Ascending aorta (tissue), 2 donors: ENCODE measurements at regions not wholly inside any gene's neighbourhood (a gene's known extent, or its start where the extent isn't known, plus 50 kb on each side); places are given as distances from the start of the nearest gene placed in this dataset.

ENCODE experiments used
- DNase-seq, 2 donors: peaks; one replicate each; pipeline ENCODE4 v3.0.0-alpha.2; 2019; ENCODE audit warnings: low spot score in 2 of 2
- H3K27ac ChIP-seq, 2 donors: fragments of 200-600 bp; sonication (generic); one replicate each; pipeline ENCODE4 v1.5.1; 2016 to 2017; ENCODE audit warnings: mild to moderate bottlenecking in 1 of 2
- H3K27me3 ChIP-seq: fragments of 200-600 bp; sonication (generic); one replicate; pipeline ENCODE4 v1.5.1; 2017
- H3K36me3 ChIP-seq, 2 donors: fragments of 200-600 bp; sonication (generic); one replicate each; pipeline ENCODE4 v1.5.1; 2016
- H3K4me1 ChIP-seq, 2 donors: fragments of 200-600 bp; sonication (generic); one replicate each; pipeline ENCODE4 v1.5.1; 2016 to 2017; ENCODE audit warnings: mild to moderate bottlenecking in 1 of 2
- H3K4me3 ChIP-seq, 2 donors: fragments of 200-600 bp; sonication (generic); one replicate each; pipeline ENCODE4 v1.5.1; 2016 to 2017; ENCODE audit warnings: mild to moderate bottlenecking in 1 of 2
- H3K9me3 ChIP-seq, 2 donors: fragments of 200-600 bp; sonication (generic); one replicate each; pipeline ENCODE4 v1.5.1; 2016
- CTCF ChIP-seq, 3 experiments: fragments of 200-600 bp in 2 of 3; fragments of 450-650 bp in 1 of 3; sonication (generic) in 2 of 3; IDR thresholded peaks; one replicate each; pipeline ENCODE4 v1.5.1; 2016 to 2019; ENCODE audit warnings: antibody characterized with exemption in 3 of 3, mild to moderate bottlenecking in 1 of 3, moderate library complexity in 1 of 3
- intact Hi-C: fragments of 100-400 bp; cut with DNase I; formaldehyde crosslinking; loops from one replicate; pipeline ENCODE4 v1.15.1; 2023

- Histone ChIP-seq H3K36me3 (no peaks in the 10 kb centered on the region), H3K27ac (no peak overlapping the region), H3K27me3 (no peaks in the 10 kb centered on the region), H3K9me3 (no peaks in the 10 kb centered on the region), H3K4me1 (no peaks in the 10 kb centered on the region), H3K4me3 (no peak overlapping the region)
- no peak for DNase-seq
- intact Hi-C loops, result no loop called here
- TF ChIP-seq CTCF (IDR thresholded peaks at IDR 0.05), result no peak
These were observed 118.0 kb upstream of the TNPO1 start for GRCh38 chr5:72698481-72698880.

GRCh38 chr5:72697622-72698021 lies 118.8 kb upstream of the TNPO1 start:
- intact Hi-C loops, result no loop called here
- Histone ChIP-seq H3K9me3 (no peaks in the 10 kb centered on the region), H3K27me3 (no peaks in the 10 kb centered on the region), H3K4me1 (no peaks in the 10 kb centered on the region), H3K27ac (no peak overlapping the region), H3K36me3 (no peaks in the 10 kb centered on the region), H3K4me3 (no peak overlapping the region)
- no peak for TF ChIP-seq CTCF (IDR thresholded peaks at IDR 0.05)
- DNase-seq, result no peak

GRCh38 chr5:72695659-72696058 lies 120.8 kb upstream of the TNPO1 start:
- intact Hi-C loops, result no loop called here
- H3K4me3 ChIP-seq, result no peak overlapping the region
- H3K27ac ChIP-seq, result no peak overlapping the region
- TF ChIP-seq CTCF (IDR thresholded peaks at IDR 0.05), result no peak
- H3K27me3 ChIP-seq, result no peaks in the 10 kb centered on the region
- no peak for DNase-seq
- H3K36me3 ChIP-seq, result no peaks in the 10 kb centered on the region
- H3K4me1 ChIP-seq, result no peaks in the 10 kb centered on the region
- H3K9me3 ChIP-seq, result no peaks in the 10 kb centered on the region

GRCh38 chr5:72694856-72695255 lies 121.6 kb upstream of the TNPO1 start:
- intact Hi-C loops, result no loop called here
- Histone ChIP-seq H3K27me3 (no peaks in the 10 kb centered on the region), H3K27ac (no peak overlapping the region), H3K9me3 (no peaks in the 10 kb centered on the region), H3K36me3 (no peaks in the 10 kb centered on the region), H3K4me3 (no peak overlapping the region), H3K4me1 (no peaks in the 10 kb centered on the region)
- TF ChIP-seq CTCF (IDR thresholded peaks at IDR 0.05), result no peak
- no peak for DNase-seq

GRCh38 chr5:72693546-72694205 lies 122.8 kb upstream of the TNPO1 start:
- TF ChIP-seq CTCF (IDR thresholded peaks at IDR 0.05), result no peak

More at GRCh38 chr5:72693546-72694205, 122.8 kb upstream of the TNPO1 start:
- no peak for DNase-seq
- no peaks in the 10 kb centered on the region for H3K27me3 ChIP-seq
- H3K4me1 ChIP-seq, result no peaks in the 10 kb centered on the region
- H3K27ac ChIP-seq, result no peak overlapping the region
- H3K36me3 ChIP-seq, result no peaks in the 10 kb centered on the region
- no peak overlapping the region for H3K4me3 ChIP-seq
- no peaks in the 10 kb centered on the region for H3K9me3 ChIP-seq
- intact Hi-C loops, result no loop called here
